OCI-LY3 (cell line): ENCODE measurements at regions not wholly inside any gene's neighbourhood (a gene's known extent, or its start where the extent isn't known, plus 50 kb on each side); places are given as distances from the start of the nearest gene placed in this dataset.

Experiments used
- H2AFZ ChIP-seq: fragments of 200-600, 300-600 bp; shearing (Covaris generic); 2 replicates; pipeline ENCODE4 v1.6.0; 2014; ENCODE audit warnings: antibody characterized with exemption, low read depth, low read length
- H3K27ac ChIP-seq: fragments of 200-600, 300-600 bp; sonication (generic); 2 replicates; pipeline ENCODE4 v1.5.1; 2014; ENCODE audit warnings: mild to moderate bottlenecking, low read length, moderate library complexity, mixed read lengths
- H3K27me3 ChIP-seq: fragments of 200-600, 300-600 bp; sonication (generic); 2 replicates; pipeline ENCODE4 v1.6.1; 2014; ENCODE audit warnings: low read depth, low read length, mixed read lengths
- H3K36me3 ChIP-seq: fragments of 200-600, 300-600 bp; sonication (generic); replicated peaks from 2 replicates; pipeline ENCODE3; 2014; ENCODE audit warnings: low read depth, low read length, mixed read lengths
- H3K4me1 ChIP-seq: fragments of 300-600, 200-600 bp; sonication (generic); 2 replicates; pipeline ENCODE4 v1.6.1; 2014; ENCODE audit warnings: low read length, mixed read lengths
- H3K4me2 ChIP-seq: fragments of 200-600, 300-600 bp; sonication (generic); 2 replicates; pipeline ENCODE4 v1.6.1; 2014; ENCODE audit warnings: low read length, mixed read lengths
- H3K4me3 ChIP-seq: fragments of 300-600, 200-600 bp; sonication (generic); 2 replicates; pipeline ENCODE4 v1.5.1; 2014; ENCODE audit warnings: antibody characterized with exemption, mild to moderate bottlenecking, low read length, moderate library complexity
- H3K79me2 ChIP-seq: fragments of 300-600, 200-600 bp; shearing (Covaris generic); 2 replicates; pipeline ENCODE4 v1.6.1; 2014; ENCODE audit warnings: mild to moderate bottlenecking, low read length, mixed read lengths
- H3K9ac ChIP-seq: fragments of 300-600, 200-600 bp; shearing (Covaris generic); 2 replicates; pipeline ENCODE4 v1.6.0; 2014; ENCODE audit warnings: mild to moderate bottlenecking, low read length, moderate library complexity
- H3K9me3 ChIP-seq: fragments of 200-600, 300-600 bp; shearing (Covaris generic); 2 replicates; pipeline ENCODE4 v1.6.1; 2014; ENCODE audit warnings: low read length, mixed read lengths; ENCODE audit not compliant: insufficient read depth
- H4K20me1 ChIP-seq: fragments of 200-600, 300-600 bp; sonication (generic); 2 replicates; pipeline ENCODE4 v1.6.1; 2016; ENCODE audit warnings: low read length, mixed read lengths; ENCODE audit not compliant: insufficient read depth
- CTCF ChIP-seq: fragments of 200-600, 300-600 bp; sonication (generic); IDR thresholded peaks from 2 replicates; pipeline ENCODE4 v1.5.1; 2014; ENCODE audit warnings: antibody characterized with exemption, low read length, low read depth
- EZH2phosphoT487 ChIP-seq: fragments of 200-600 bp; shearing (Covaris generic); IDR thresholded peaks from 2 replicates; pipeline ENCODE4 v1.6.1; 2018; ENCODE audit warnings: antibody characterized with exemption, mixed run types, low read depth

- Histone ChIP-seq H3K36me3 (no peaks in the 10 kb centered on the region), H2AFZ (no peak overlapping the region; the same call in 1 of the 2 replicates), H4K20me1 (no peaks in the 10 kb centered on the region), H3K9ac (no peak overlapping the region), H3K4me3 (no peak overlapping the region), H3K4me2 (no peak overlapping the region), H3K27me3 (no peaks in the 10 kb centered on the region), H3K9me3 (no peaks in the 10 kb centered on the region), H3K4me1 (no peaks in the 10 kb centered on the region), H3K79me2 (no peaks in the 10 kb centered on the region), H3K27ac (no peak overlapping the region)
- TF ChIP-seq CTCF, result no peak
- TF ChIP-seq EZH2phosphoT487, result no peak
Measured at GRCh38 chr4:23333946-23334878, 555.6 kb downstream of the PPARGC1A start.

GRCh38 chr4:23333556-23333945 lies 556.3 kb downstream of the PPARGC1A start:
- H3K9me3 ChIP-seq, result no peaks in the 10 kb centered on the region
- TF ChIP-seq CTCF, result no peak
- no peak for TF ChIP-seq EZH2phosphoT487
- H3K4me1 ChIP-seq, result no peaks in the 10 kb centered on the region
- no peaks in the 10 kb centered on the region for H3K36me3 ChIP-seq
- H3K4me3 ChIP-seq, result no peak overlapping the region
- no peak overlapping the region for H2AFZ ChIP-seq
- no peak overlapping the region for H3K4me2 ChIP-seq
- no peaks in the 10 kb centered on the region for H3K27me3 ChIP-seq
- H3K9ac ChIP-seq, result no peak overlapping the region
- H3K27ac ChIP-seq, result no peak overlapping the region
- no peaks in the 10 kb centered on the region for H3K79me2 ChIP-seq
- no peaks in the 10 kb centered on the region for H4K20me1 ChIP-seq

- Histone ChIP-seq H3K79me2 (no peaks in the 10 kb centered on the region), H4K20me1 (no peaks in the 10 kb centered on the region), H3K36me3 (no peaks in the 10 kb centered on the region), H3K9me3 (no peaks in the 10 kb centered on the region), H3K4me3 (no peak overlapping the region), H3K4me2 (no peak overlapping the region), H3K4me1 (no peaks in the 10 kb centered on the region), H2AFZ (no peak overlapping the region), H3K27me3 (no peaks in the 10 kb centered on the region), H3K9ac (no peak overlapping the region), H3K27ac (no peak overlapping the region)
- no peak for TF ChIP-seq EZH2phosphoT487
- TF ChIP-seq CTCF, result no peak
Measured at GRCh38 chr4:23332313-23332712, 557.5 kb downstream of the PPARGC1A start.

GRCh38 chr4:23327120-23327519 lies 562.7 kb downstream of the PPARGC1A start:
- H3K4me3 ChIP-seq, result no peak overlapping the region
- no peak overlapping the region for H3K27ac ChIP-seq
- H3K4me2 ChIP-seq, result no peak overlapping the region
- no peak for TF ChIP-seq CTCF
- no peak for TF ChIP-seq EZH2phosphoT487
- no peaks in the 10 kb centered on the region for H3K9me3 ChIP-seq
- H3K36me3 ChIP-seq, result no peaks in the 10 kb centered on the region
- H4K20me1 ChIP-seq, result no peaks in the 10 kb centered on the region
- H3K79me2 ChIP-seq, result no peaks in the 10 kb centered on the region
- no peak overlapping the region for H2AFZ ChIP-seq
- no peaks in the 10 kb centered on the region for H3K4me1 ChIP-seq
- H3K9ac ChIP-seq, result no peak overlapping the region
- H3K27me3 ChIP-seq, result no peaks in the 10 kb centered on the region
